Heart left ventricle (tissue), 13 donors: ENCODE measurements at regions not wholly inside any gene's neighbourhood (a gene's known extent, or its start where the extent isn't known, plus 50 kb on each side); places are given as distances from the start of the nearest gene placed in this dataset.

Experiments used
- POLR2A ChIP-seq, 2 donors: fragments of 450-650 bp; IDR thresholded peaks; one replicate each; pipeline ENCODE4 v1.6.1; 2017; ENCODE audit warnings: antibody characterized with exemption in 2 of 2, mild to moderate bottlenecking in 2 of 2, moderate library complexity in 2 of 2
- TF ChIP-seq, protein P1 (sequence below), 12 donors: fragments of 200-600 bp; sonication (generic) in 4 of 12; IDR thresholded peaks; one replicate each; pipeline versions ENCODE4 v1.5.0 to v1.8.0; 2018 to 2022; ENCODE audit warnings: antibody characterized with exemption in 12 of 12, mild to moderate bottlenecking in 5 of 12
- donor health status: ischemic (EF 13 %, LVEDD 7.1; RV severe dilation, severe dysfunction).
- donor health status: DM: no; HTN: yes; CAD: no.
- donor health status: DM: no; HTN: no; CAD: no.
- donor health status: ischemic (EF 25% LVEDD 6.9; RV normal size, moderate dysfunction).
- donor health status: ischemic (EF 25% LVEDD 5.7; RV mildly dilated, moderate dysfunction).
- donor health status: ischemic (EF 35%, LVEDD 5.7; RV mildly dilated, moderate dysfunction).
- donor health status: nonischemic (EF 11% LVEDD 7.7; RV severe dilation, severe dysfunction).
- donor health status: DM: yes; HTN: yes; CAD: no.
- donor health status: PGD.
- donor health status: ischemic (EF 29% LVEDD 5.4; RV normal size, mild dysfunction).
- donor health status: nonischemic (EF 23%, LVEDD 6.1; RV moderate dilation, normal function).

DNA sequence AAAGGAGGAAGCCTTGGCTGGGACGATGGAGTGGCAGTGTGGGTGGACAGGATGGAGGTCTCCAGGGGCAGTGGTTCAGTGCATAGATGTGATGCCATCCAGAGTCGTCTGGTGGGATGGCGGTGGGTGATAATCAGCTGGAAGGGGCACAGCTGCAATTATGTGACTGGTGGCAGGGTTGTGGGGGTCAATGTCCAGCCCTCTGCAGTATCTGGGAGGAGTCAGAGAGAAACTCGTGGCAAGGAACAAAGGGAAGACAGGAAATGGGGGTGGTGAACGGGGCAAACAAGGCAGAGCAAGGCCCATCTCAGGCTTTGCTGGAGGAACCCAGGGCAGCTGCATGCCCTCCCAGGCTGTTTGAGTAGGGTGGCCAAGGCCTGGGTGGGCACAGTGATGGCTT lies 118.3 kb upstream of the USP24 start:
- TF ChIP-seq, protein P1, sequence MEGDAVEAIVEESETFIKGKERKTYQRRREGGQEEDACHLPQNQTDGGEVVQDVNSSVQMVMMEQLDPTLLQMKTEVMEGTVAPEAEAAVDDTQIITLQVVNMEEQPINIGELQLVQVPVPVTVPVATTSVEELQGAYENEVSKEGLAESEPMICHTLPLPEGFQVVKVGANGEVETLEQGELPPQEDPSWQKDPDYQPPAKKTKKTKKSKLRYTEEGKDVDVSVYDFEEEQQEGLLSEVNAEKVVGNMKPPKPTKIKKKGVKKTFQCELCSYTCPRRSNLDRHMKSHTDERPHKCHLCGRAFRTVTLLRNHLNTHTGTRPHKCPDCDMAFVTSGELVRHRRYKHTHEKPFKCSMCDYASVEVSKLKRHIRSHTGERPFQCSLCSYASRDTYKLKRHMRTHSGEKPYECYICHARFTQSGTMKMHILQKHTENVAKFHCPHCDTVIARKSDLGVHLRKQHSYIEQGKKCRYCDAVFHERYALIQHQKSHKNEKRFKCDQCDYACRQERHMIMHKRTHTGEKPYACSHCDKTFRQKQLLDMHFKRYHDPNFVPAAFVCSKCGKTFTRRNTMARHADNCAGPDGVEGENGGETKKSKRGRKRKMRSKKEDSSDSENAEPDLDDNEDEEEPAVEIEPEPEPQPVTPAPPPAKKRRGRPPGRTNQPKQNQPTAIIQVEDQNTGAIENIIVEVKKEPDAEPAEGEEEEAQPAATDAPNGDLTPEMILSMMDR (IDR thresholded peaks at IDR 0.05) = no peak
- no peak for TF ChIP-seq POLR2A (IDR thresholded peaks at IDR 0.05)
